ENCODE measurements at regions not wholly inside any gene's neighbourhood (a gene's known extent, or its start where the extent isn't known, plus 50 kb on each side); places are given as distances from the start of the nearest gene placed in this dataset.

GRCh38 chr16:73853968-73854367 lies 442.6 kb upstream of the PSMD7 start (continued):
- TF ChIP-seq ZNF462 (CRISPR knock-in tag; IDR thresholded peaks at IDR 0.05): no peak
- TF ChIP-seq STAT1 (IDR thresholded peaks at IDR 0.05; ENCODE audit: unreplicated experiment): no peak
- no peak for TF ChIP-seq NANOG (IDR thresholded peaks at IDR 0.05; ENCODE audit: borderline replicate concordance)
- no peak for TF ChIP-seq CTCF (conservative IDR thresholded peaks at IDR 0.05; ENCODE audit: low read depth in 2 of 2)

GRCh38 chr16:73852561-73852960 lies 444.1 kb upstream of the PSMD7 start:
- DNase-seq (ENCODE audit: low spot score): no peak
- Mint-ChIP-seq H3K9me3 (peaks cover 5% of the 10 kb centered on the region; the same call in 1 of the 3 replicates), H3K36me3 (ENCODE audit: low read depth) (no peaks in the 10 kb centered on the region), H3K27me3 (ENCODE audit: insufficient read depth, low read depth, poor library complexity) (no peaks in the 10 kb centered on the region), H3K4me3 (no peak overlapping the region), H3K4me1 (no peaks in the 10 kb centered on the region), H3K27ac (no peak overlapping the region)
- Histone ChIP-seq H4K20me1 (replicated peaks; ENCODE audit: insufficient read depth) (no peaks in the 10 kb centered on the region), H3F3A (replicated peaks; ENCODE audit: low read depth) (no peaks in the 10 kb centered on the region), H3K27me3 (ENCODE audit: insufficient read depth) (no peaks in the 10 kb centered on the region), H3K27ac (ENCODE audit: low read depth) (no peak overlapping the region), H2AFZ (no peak overlapping the region), H3K79me2 (replicated peaks; ENCODE audit: insufficient read depth) (no peaks in the 10 kb centered on the region), H3K9me2 (ENCODE audit: insufficient read depth) (no peaks in the 10 kb centered on the region), H3K36me3 (ENCODE audit: insufficient read depth) (no peaks in the 10 kb centered on the region), H3K4me1 (ENCODE audit: insufficient read depth) (no peaks in the 10 kb centered on the region), H3K4me3 (no peak overlapping the region), H3K4me2 (no peak overlapping the region)
- no peak for ATAC-seq
- TF ChIP-seq ZNF331 (CRISPR knock-in tag; IDR thresholded peaks at IDR 0.05; ENCODE audit: low read depth): no peak
- no peak for TF ChIP-seq JUNB (IDR thresholded peaks at IDR 0.05; ENCODE audit: unreplicated experiment)
- no peak for TF ChIP-seq ZNF114 (CRISPR knock-in tag; IDR thresholded peaks at IDR 0.05)
- TF ChIP-seq EZH2phosphoT487 (IDR thresholded peaks at IDR 0.05; ENCODE audit: unreplicated experiment): no peak
- TF ChIP-seq POLR2AphosphoS5 (IDR thresholded peaks at IDR 0.05; ENCODE audit: low read depth): no peak
- TF ChIP-seq ETS1 (IDR thresholded peaks at IDR 0.05): no peak
